Tibial artery (tissue), 4 donors: ENCODE measurements at regions not wholly inside any gene's neighbourhood (a gene's known extent, or its start where the extent isn't known, plus 50 kb on each side); places are given as distances from the start of the nearest gene placed in this dataset.

Experiments
- DNase-seq, 2 donors: peaks; one replicate each; pipeline ENCODE4 v3.0.0-alpha.2; 2019
- H3K27ac ChIP-seq, 2 donors: fragments of 200-600 bp; sonication (generic) in 1 of 2; 1 replicate in 1 of 2; 2 replicates in 1 of 2; pipeline ENCODE4 v1.5.1; 2018 to 2019; ENCODE audit warnings: mild to moderate bottlenecking in 1 of 2
- H3K27me3 ChIP-seq, 2 donors: fragments of 200-600 bp; sonication (generic) in 1 of 2; one replicate each; pipeline versions ENCODE4 v1.5.1 to v1.6.0; 2016 to 2019
- H3K36me3 ChIP-seq, 3 donors: fragments of 200-600 bp; sonication (generic) in 2 of 3; one replicate each; pipeline ENCODE4 v1.5.1; 2016 to 2019; ENCODE audit warnings: mild to moderate bottlenecking in 2 of 3
- H3K4me1 ChIP-seq, 4 donors: fragments of 200-600 bp; sonication (generic) in 2 of 4; 1 replicate in 3 of 4; 2 replicates in 1 of 4; pipeline ENCODE4 v1.5.1; 2016 to 2019
- H3K4me3 ChIP-seq, 2 donors: fragments of 200-600 bp; sonication (generic) in 1 of 2; 1 replicate in 1 of 2; 2 replicates in 1 of 2; pipeline ENCODE4 v1.5.1; 2018 to 2019; ENCODE audit warnings: mild to moderate bottlenecking in 2 of 2
- H3K9me3 ChIP-seq, 3 donors: fragments of 200-600 bp; sonication (generic) in 1 of 3; one replicate each; pipeline ENCODE4 v1.5.1; 2016 to 2019
- CTCF ChIP-seq, 2 experiments: fragments of 200-600 bp in 1 of 2; fragments of 450-650 bp in 1 of 2; IDR thresholded peaks; one replicate each; pipeline ENCODE4 v1.5.1; 2017 to 2019; ENCODE audit warnings: antibody characterized with exemption in 2 of 2, mild to moderate bottlenecking in 1 of 2, moderate library complexity in 1 of 2
- intact Hi-C: fragments of 100-400 bp; cut with DNase I; formaldehyde crosslinking; loops from one replicate; pipeline ENCODE4 v1.15.0; 2023; ENCODE audit warnings: low total_unique reads

GRCh38 chr4:18444206-18444605, 422.7 kb upstream of the LCORL start:
- H3K9me3 ChIP-seq, result no peaks in the 10 kb centered on the region
- no peak overlapping the region for H3K4me3 ChIP-seq
- no peak overlapping the region for H3K27ac ChIP-seq
- no peak for DNase-seq
- no peaks in the 10 kb centered on the region for H3K4me1 ChIP-seq
- intact Hi-C loops, result no loop called here
- no peaks in the 10 kb centered on the region for H3K36me3 ChIP-seq
- no peaks in the 10 kb centered on the region for H3K27me3 ChIP-seq
- TF ChIP-seq CTCF (IDR thresholded peaks at IDR 0.05), result no peak

- H3K27me3 ChIP-seq, result no peaks in the 10 kb centered on the region
- H3K4me3 ChIP-seq, result no peak overlapping the region
- intact Hi-C loops, result no loop called here
- no peaks in the 10 kb centered on the region for H3K36me3 ChIP-seq
- no peaks in the 10 kb centered on the region for H3K4me1 ChIP-seq
- DNase-seq, result no peak
- no peak overlapping the region for H3K27ac ChIP-seq
- H3K9me3 ChIP-seq, result peaks cover 0 to 4% (median 0%) of the 10 kb centered on the region in 3 donors
- no peak for TF ChIP-seq CTCF (IDR thresholded peaks at IDR 0.05)
These were observed 421.4 kb upstream of the LCORL start for GRCh38 chr4:18442957-18443356.

GRCh38 chr4:18441676-18442075, 420.1 kb upstream of the LCORL start:
- Histone ChIP-seq H3K36me3 (no peaks in the 10 kb centered on the region), H3K4me3 (no peak overlapping the region), H3K9me3 (peaks cover 0 to 4% (median 0%) of the 10 kb centered on the region in 3 donors), H3K27me3 (no peaks in the 10 kb centered on the region), H3K27ac (no peak overlapping the region), H3K4me1 (no peaks in the 10 kb centered on the region)
- TF ChIP-seq CTCF (IDR thresholded peaks at IDR 0.05), result no peak
- no peak for DNase-seq
- intact Hi-C loops, result no loop called here

GRCh38 chr4:18441203-18441590, 419.6 kb upstream of the LCORL start:
- Histone ChIP-seq H3K27ac (no peak overlapping the region), H3K27me3 (no peaks in the 10 kb centered on the region), H3K4me3 (no peak overlapping the region), H3K9me3 (peaks cover 0 to 4% (median 0%) of the 10 kb centered on the region in 3 donors), H3K4me1 (no peaks in the 10 kb centered on the region), H3K36me3 (no peaks in the 10 kb centered on the region)
- no peak for DNase-seq
- TF ChIP-seq CTCF (IDR thresholded peaks at IDR 0.05), result no peak
- intact Hi-C loops, result no loop called here

GRCh38 chr4:18440527-18441202, 419.1 kb upstream of the LCORL start:
- no peak for DNase-seq
- no peaks in the 10 kb centered on the region for H3K4me1 ChIP-seq
- no peaks in the 10 kb centered on the region for H3K27me3 ChIP-seq
- no peak for TF ChIP-seq CTCF (IDR thresholded peaks at IDR 0.05)
- intact Hi-C loops, result no loop called here
- H3K36me3 ChIP-seq, result no peaks in the 10 kb centered on the region
- H3K4me3 ChIP-seq, result no peak overlapping the region
- peaks cover 0 to 4% (median 0%) of the 10 kb centered on the region in 3 donors for H3K9me3 ChIP-seq
- no peak overlapping the region for H3K27ac ChIP-seq

GRCh38 chr4:18439311-18439710, 417.8 kb upstream of the LCORL start:
- intact Hi-C loops, result no loop called here
- Histone ChIP-seq H3K4me3 (no peak overlapping the region), H3K4me1 (no peaks in the 10 kb centered on the region), H3K27ac (no peak overlapping the region), H3K36me3 (no peaks in the 10 kb centered on the region), H3K9me3 (peaks cover 0 to 4% (median 0%) of the 10 kb centered on the region in 3 donors), H3K27me3 (no peaks in the 10 kb centered on the region)
- no peak for DNase-seq
- TF ChIP-seq CTCF (IDR thresholded peaks at IDR 0.05), result no peak
